H9 (cell line): ENCODE measurements at regions not wholly inside any gene's neighbourhood (a gene's known extent, or its start where the extent isn't known, plus 50 kb on each side); places are given as distances from the start of the nearest gene placed in this dataset.

ENCODE experiments used
- DNase-seq: peaks from one replicate; pipeline ENCODE4 v3.0.0-alpha.2; 2017
- H2AFZ ChIP-seq: one replicate; pipeline ENCODE4 v1.6.1; 2013; ENCODE audit warnings: mild to moderate bottlenecking, low read length, control low read depth, moderate library complexity
- H2AK5ac ChIP-seq: 2 replicates; pipeline ENCODE4 v1.6.1; 2013; ENCODE audit warnings: low read length, control low read depth, mixed read lengths; ENCODE audit not compliant: insufficient read length
- H2BK120ac ChIP-seq: one replicate; pipeline ENCODE4 v1.6.1; 2013; ENCODE audit warnings: low read depth, mild to moderate bottlenecking, low read length, control low read depth, inconsistent platforms; ENCODE audit not compliant: poor library complexity, severe bottlenecking
- H2BK12ac ChIP-seq: 2 replicates; pipeline ENCODE4 v1.6.1; 2013; ENCODE audit warnings: low read length, control low read depth, mixed read lengths, low read depth; ENCODE audit not compliant: insufficient read length
- H2BK15ac ChIP-seq: 2 replicates; pipeline ENCODE4 v1.6.1; 2013; ENCODE audit warnings: low read depth, low read length, control low read depth
- H2BK20ac ChIP-seq: one replicate; pipeline ENCODE4 v1.6.1; 2013; ENCODE audit warnings: low read depth, mild to moderate bottlenecking, low read length, control low read depth, inconsistent platforms; ENCODE audit not compliant: poor library complexity, severe bottlenecking
- H2BK5ac ChIP-seq: 2 replicates; pipeline ENCODE4 v1.6.1; 2013; ENCODE audit warnings: low read length, control low read depth, mixed read lengths; ENCODE audit not compliant: insufficient read length
- H3K14ac ChIP-seq: 2 replicates; pipeline ENCODE4 v1.6.1; 2013; ENCODE audit warnings: low read length, control low read depth; ENCODE audit not compliant: insufficient read depth
- H3K18ac ChIP-seq: 2 replicates; pipeline ENCODE4 v1.6.1; 2013; ENCODE audit warnings: low read depth, mild to moderate bottlenecking, mixed read lengths, low read length, control low read depth; ENCODE audit not compliant: insufficient read length
- H3K23ac ChIP-seq: 2 replicates; pipeline ENCODE4 v1.6.1; 2013; ENCODE audit warnings: low read length, control low read depth, mixed read lengths, low read depth; ENCODE audit not compliant: insufficient read length
- H3K23me2 ChIP-seq: 2 replicates; pipeline ENCODE4 v1.6.1; 2013; ENCODE audit warnings: low read depth, mild to moderate bottlenecking, mixed read lengths, low read length, control low read depth; ENCODE audit not compliant: insufficient read length, poor library complexity, severe bottlenecking
- H3K27ac ChIP-seq: 2 replicates; pipeline ENCODE4 v1.5.1; 2013; ENCODE audit warnings: low read length, control low read depth, mixed read lengths, low read depth; ENCODE audit not compliant: insufficient read length
- H3K27me3 ChIP-seq: 2 replicates; pipeline ENCODE4 v1.6.1; 2013; ENCODE audit warnings: low read length, control low read depth, inconsistent platforms; ENCODE audit not compliant: insufficient read depth
- H3K4ac ChIP-seq: 2 replicates; pipeline ENCODE4 v1.6.1; 2013; ENCODE audit warnings: low read depth, mild to moderate bottlenecking, control low read depth, inconsistent platforms, low read length, moderate library complexity
- H3K4me1 ChIP-seq: 2 replicates; pipeline ENCODE4 v1.6.1; 2013; ENCODE audit warnings: low read length, control low read depth, inconsistent platforms; ENCODE audit not compliant: insufficient read depth
- H3K4me2 ChIP-seq: 2 replicates; pipeline ENCODE4 v1.6.1; 2013; ENCODE audit warnings: low read length, control low read depth, mixed read lengths; ENCODE audit not compliant: insufficient read length, insufficient read depth
- H3K56ac ChIP-seq: 2 replicates; pipeline ENCODE4 v1.6.1; 2013; ENCODE audit warnings: low read depth, mild to moderate bottlenecking, mixed read lengths, low read length, control low read depth; ENCODE audit not compliant: insufficient read length
- H3K79me1 ChIP-seq: 2 replicates; pipeline ENCODE4 v1.6.1; 2013; ENCODE audit warnings: low read depth, mild to moderate bottlenecking, moderate library complexity, low read length, control low read depth, inconsistent platforms; ENCODE audit not compliant: insufficient read depth, poor library complexity, severe bottlenecking
- H3K79me2 ChIP-seq: 2 replicates; pipeline ENCODE4 v1.6.1; 2013; ENCODE audit warnings: low read length, control low read depth, inconsistent platforms; ENCODE audit not compliant: insufficient read depth
- H3K9ac ChIP-seq: 2 replicates; pipeline ENCODE4 v1.6.1; 2013; ENCODE audit warnings: low read length, control low read depth, mixed read lengths; ENCODE audit not compliant: insufficient read length; ENCODE audit errors: extremely low read depth
- H3K9me3 ChIP-seq: one replicate; pipeline ENCODE4 v1.6.1; 2013; ENCODE audit warnings: low read depth, low read length, inconsistent platforms; ENCODE audit not compliant: control insufficient read depth
- H3T11ph ChIP-seq: one replicate; pipeline ENCODE4 v1.6.1; 2013; ENCODE audit warnings: mild to moderate bottlenecking, low read length, control low read depth, inconsistent platforms
- H4K20me1 ChIP-seq: one replicate; pipeline ENCODE4 v1.6.1; 2013; ENCODE audit not compliant: control insufficient read depth, insufficient read length, insufficient read depth
- H4K5ac ChIP-seq: 2 replicates; pipeline ENCODE4 v1.6.1; 2013; ENCODE audit warnings: low read depth, mild to moderate bottlenecking, mixed read lengths, low read length, control low read depth; ENCODE audit not compliant: insufficient read length
- H4K8ac ChIP-seq: replicated peaks from 2 replicates; pipeline ENCODE4 v1.6.1; 2013; ENCODE audit warnings: low read length, control low read depth, mixed read lengths, low read depth; ENCODE audit not compliant: insufficient read length
- H4K91ac ChIP-seq: 2 replicates; pipeline ENCODE4 v1.6.1; 2013; ENCODE audit warnings: low read depth, mild to moderate bottlenecking, moderate library complexity, mixed read lengths, low read length, control low read depth; ENCODE audit not compliant: insufficient read length
- H3K27ac Mint-ChIP-seq, 3 experiments: 2 replicates in 2 of 3; 3 replicates in 1 of 3; pipeline ENCODE4 v1.8.0; 2020 to 2021; ENCODE audit warnings: mixed read lengths in 3 of 3, mild to moderate bottlenecking in 1 of 3, moderate library complexity in 1 of 3
- H3K27me3 Mint-ChIP-seq: 2 replicates; pipeline ENCODE4 v1.8.0; 2021; ENCODE audit warnings: low read depth, mild to moderate bottlenecking, moderate library complexity, mixed read lengths
- H3K36me3 Mint-ChIP-seq, 3 experiments: 2 replicates in 2 of 3; 3 replicates in 1 of 3; pipeline ENCODE4 v1.8.0; 2020 to 2021; ENCODE audit warnings: low read depth in 3 of 3, mixed read lengths in 3 of 3; ENCODE audit not compliant: insufficient read depth in 1 of 3
- H3K4me1 Mint-ChIP-seq, 2 experiments: 2 replicates each; pipeline ENCODE4 v1.8.0; 2020; ENCODE audit warnings: mixed read lengths in 2 of 2
- H3K4me3 Mint-ChIP-seq, 2 experiments: 2 replicates in 1 of 2; 3 replicates in 1 of 2; pipeline ENCODE4 v1.8.0; 2020 to 2021; ENCODE audit warnings: mild to moderate bottlenecking in 2 of 2, mixed read lengths in 2 of 2, moderate library complexity in 1 of 2
- H3K9me3 Mint-ChIP-seq, 2 experiments: 2 replicates in 1 of 2; 3 replicates in 1 of 2; pipeline ENCODE4 v1.8.0; 2020; ENCODE audit warnings: mild to moderate bottlenecking in 2 of 2, mixed read lengths in 2 of 2, moderate library complexity in 1 of 2
- CTCF ChIP-seq: fragments of 200-600 bp; sonication (generic); conservative IDR thresholded peaks from 3 replicates; pipeline ENCODE4 v1.8.0; 2021; ENCODE audit warnings: antibody characterized with exemption, mild to moderate bottlenecking
- WGBS: extraction: QIAGEN DNeasy Blood & Tissue Kit; methylation state at CpG from one replicate; pipeline ENCODE4 v1.1.7; 2013; ENCODE audit warnings: missing lambda C conversion rate, low lambda C conversion rate, mixed read lengths; ENCODE audit not compliant: insufficient read length; ENCODE audit errors: extremely low coverage; 5-methylcytosine and 5-hydroxymethylcytosine counted together

GRCh38 chr2:163987175-163987940 lies 251.6 kb upstream of the FIGN start:
- Histone ChIP-seq H4K91ac (no peak overlapping the region), H3K23me2 (no peaks in the 10 kb centered on the region), H2BK20ac (no peak overlapping the region), H2BK15ac (no peak overlapping the region), H3K27ac (no peak overlapping the region), H3K14ac (no peak overlapping the region), H3K56ac (no peak overlapping the region), H2BK5ac (no peak overlapping the region), H3K4ac (no peak overlapping the region), H3K79me1 (no peaks in the 10 kb centered on the region), H3K79me2 (no peaks in the 10 kb centered on the region), H4K5ac (no peak overlapping the region), H3K9ac (no peak overlapping the region), H4K8ac (no peak overlapping the region), H3K18ac (no peak overlapping the region), H3K4me2 (no peak overlapping the region), H3K9me3 (no peaks in the 10 kb centered on the region), H3K27me3 (no peaks in the 10 kb centered on the region), H2AFZ (no peak overlapping the region), H2BK12ac (no peak overlapping the region), H3K4me1 (no peaks in the 10 kb centered on the region), H4K20me1 (no peaks in the 10 kb centered on the region), H3T11ph (no peak overlapping the region), H2BK120ac (no peak overlapping the region), H2AK5ac (no peak overlapping the region), H3K23ac (no peak overlapping the region)
- Mint-ChIP-seq H3K36me3 (no peaks in the 10 kb centered on the region), H3K27me3 (no peaks in the 10 kb centered on the region), H3K27ac (no peak overlapping the region), H3K4me3 (no peak overlapping the region), H3K4me1 (peaks cover 9 to 10% of the 10 kb centered on the region in 2 experiments), H3K9me3 (no peaks in the 10 kb centered on the region)
- no peak for DNase-seq
- no CpG with 5 or more reads among the region's 6 CpGs for WGBS
- no peak for TF ChIP-seq CTCF
